Neural progenitor cell (in vitro differentiated cells): ENCODE measurements at regions not wholly inside any gene's neighbourhood (a gene's known extent, or its start where the extent isn't known, plus 50 kb on each side); places are given as distances from the start of the nearest gene placed in this dataset.
A peak's percentile ranks its signal among the peaks of the same experiment; 100 is the strongest.

ENCODE experiments used
- DNase-seq: peaks from one replicate; pipeline ENCODE4 v3.0.0-alpha.2; 2016; ENCODE audit warnings: low spot score
- H2AFZ ChIP-seq: fragments of 200-600 bp; sonication (generic); replicated peaks from 2 replicates; pipeline ENCODE4 v1.6.1; 2016; ENCODE audit warnings: antibody characterized with exemption
- H3F3A ChIP-seq: fragments of 200-600 bp; sonication (generic); 2 replicates; pipeline ENCODE4 v1.6.1; 2016; ENCODE audit warnings: antibody characterized with exemption, low read depth
- H3K27ac ChIP-seq: fragments of 200-600 bp; sonication (generic); 2 replicates; pipeline ENCODE4 v1.5.1; 2016; ENCODE audit warnings: mild to moderate bottlenecking
- H3K27me3 ChIP-seq: fragments of 200-600 bp; sonication (generic); 2 replicates; pipeline ENCODE4 v1.6.1; 2016; ENCODE audit warnings: mild to moderate bottlenecking, moderate library complexity
- H3K36me3 ChIP-seq: fragments of 200-600 bp; sonication (generic); 2 replicates; pipeline ENCODE4 v1.5.1; 2016
- H3K4me1 ChIP-seq: fragments of 200-600 bp; sonication (generic); 2 replicates; pipeline ENCODE4 v1.6.1; 2016; ENCODE audit warnings: mixed run types
- H3K4me2 ChIP-seq: fragments of 200-600 bp; sonication (generic); 2 replicates; pipeline ENCODE4 v1.6.1; 2016
- H3K4me3 ChIP-seq: fragments of 200-600 bp; sonication (generic); 2 replicates; pipeline ENCODE4 v1.5.1; 2016
- H3K79me2 ChIP-seq: fragments of 200-600 bp; sonication (generic); 2 replicates; pipeline ENCODE4 v1.6.1; 2016; ENCODE audit warnings: low read depth
- H3K9ac ChIP-seq: fragments of 200-600 bp; sonication (generic); 2 replicates; pipeline ENCODE4 v1.6.1; 2016
- H3K9me3 ChIP-seq: fragments of 200-600 bp; sonication (generic); 2 replicates; pipeline ENCODE4 v1.5.1; 2016; ENCODE audit warnings: low read depth
- H4K20me1 ChIP-seq: fragments of 200-600 bp; sonication (generic); 2 replicates; pipeline ENCODE4 v1.6.1; 2016; ENCODE audit warnings: low read depth
- H3K27ac Mint-ChIP-seq: 3 replicates; pipeline ENCODE4 v1.8.0; 2021; ENCODE audit warnings: mixed read lengths
- H3K27me3 Mint-ChIP-seq: 2 replicates; pipeline ENCODE4 v1.8.0; 2022; ENCODE audit warnings: low read depth, mild to moderate bottlenecking, inconsistent platforms, moderate library complexity, mixed read lengths; ENCODE audit not compliant: insufficient read depth
- H3K36me3 Mint-ChIP-seq: 3 replicates; pipeline ENCODE4 v1.8.0; 2021; ENCODE audit warnings: mixed read lengths
- H3K4me1 Mint-ChIP-seq: 3 replicates; pipeline ENCODE4 v1.8.0; 2021; ENCODE audit warnings: mixed read lengths
- H3K4me3 Mint-ChIP-seq: 3 replicates; pipeline ENCODE4 v1.8.0; 2021; ENCODE audit warnings: mild to moderate bottlenecking, moderate library complexity, mixed read lengths
- H3K9me3 Mint-ChIP-seq: 3 replicates; pipeline ENCODE4 v1.8.0; 2020; ENCODE audit warnings: mixed read lengths
- EZH2 ChIP-seq: fragments of 200-600 bp; sonication (generic); IDR thresholded peaks from 2 replicates; pipeline ENCODE4 v1.6.1; 2017; ENCODE audit warnings: antibody characterized with exemption, mild to moderate bottlenecking, moderate library complexity
- EZH2phosphoT487 ChIP-seq: fragments of 200-600 bp; sonication (generic); IDR thresholded peaks from 2 replicates; pipeline ENCODE4 v1.6.1; 2017; ENCODE audit warnings: antibody characterized with exemption
- TF ChIP-seq, protein P1 (sequence below): fragments of 200-600 bp; sonication (generic); IDR thresholded peaks from 2 replicates; pipeline ENCODE4 v1.5.1; 2017; ENCODE audit warnings: antibody characterized with exemption, mild to moderate bottlenecking

GRCh38 chr4:52311464-52312125 is 260.5 kb downstream of the SPATA18 start:
- Histone ChIP-seq H3K4me2 (no peak overlapping the region), H4K20me1 (no peaks in the 10 kb centered on the region), H3K9ac (no peak overlapping the region), H3K27me3 (no peaks in the 10 kb centered on the region), H3K4me1 (no peaks in the 10 kb centered on the region), H3K9me3 (no peaks in the 10 kb centered on the region), H3K4me3 (no peak overlapping the region), H3K79me2 (no peaks in the 10 kb centered on the region), H2AFZ (no peak overlapping the region), H3K36me3 (no peaks in the 10 kb centered on the region), H3K27ac (no peak overlapping the region), H3F3A (no peaks in the 10 kb centered on the region)
- Mint-ChIP-seq H3K4me1 (peaks cover 5% of the 10 kb centered on the region), H3K9me3 (no peaks in the 10 kb centered on the region), H3K27me3 (no peaks in the 10 kb centered on the region), H3K4me3 (no peak overlapping the region), H3K27ac (no peak overlapping the region), H3K36me3 (no peaks in the 10 kb centered on the region)
- no peak for DNase-seq
- TF ChIP-seq, protein P1, sequence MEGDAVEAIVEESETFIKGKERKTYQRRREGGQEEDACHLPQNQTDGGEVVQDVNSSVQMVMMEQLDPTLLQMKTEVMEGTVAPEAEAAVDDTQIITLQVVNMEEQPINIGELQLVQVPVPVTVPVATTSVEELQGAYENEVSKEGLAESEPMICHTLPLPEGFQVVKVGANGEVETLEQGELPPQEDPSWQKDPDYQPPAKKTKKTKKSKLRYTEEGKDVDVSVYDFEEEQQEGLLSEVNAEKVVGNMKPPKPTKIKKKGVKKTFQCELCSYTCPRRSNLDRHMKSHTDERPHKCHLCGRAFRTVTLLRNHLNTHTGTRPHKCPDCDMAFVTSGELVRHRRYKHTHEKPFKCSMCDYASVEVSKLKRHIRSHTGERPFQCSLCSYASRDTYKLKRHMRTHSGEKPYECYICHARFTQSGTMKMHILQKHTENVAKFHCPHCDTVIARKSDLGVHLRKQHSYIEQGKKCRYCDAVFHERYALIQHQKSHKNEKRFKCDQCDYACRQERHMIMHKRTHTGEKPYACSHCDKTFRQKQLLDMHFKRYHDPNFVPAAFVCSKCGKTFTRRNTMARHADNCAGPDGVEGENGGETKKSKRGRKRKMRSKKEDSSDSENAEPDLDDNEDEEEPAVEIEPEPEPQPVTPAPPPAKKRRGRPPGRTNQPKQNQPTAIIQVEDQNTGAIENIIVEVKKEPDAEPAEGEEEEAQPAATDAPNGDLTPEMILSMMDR: no peak
- TF ChIP-seq EZH2: no peak
- TF ChIP-seq EZH2phosphoT487: no peak

- no peak overlapping the region for H3K27ac Mint-ChIP-seq
- Histone ChIP-seq H3K4me3 (no peak overlapping the region), H3K9me3 (no peaks in the 10 kb centered on the region), H2AFZ (peak overlapping the region; percentile 30), H3F3A (no peaks in the 10 kb centered on the region), H3K36me3 (no peaks in the 10 kb centered on the region), H3K27me3 (no peaks in the 10 kb centered on the region), H3K4me2 (no peak overlapping the region), H3K79me2 (no peaks in the 10 kb centered on the region), H3K9ac (no peak overlapping the region), H4K20me1 (no peaks in the 10 kb centered on the region), H3K27ac (no peak overlapping the region), H3K4me1 (no peaks in the 10 kb centered on the region)
- H3K4me1 Mint-ChIP-seq: peaks cover 5% of the 10 kb centered on the region
- TF ChIP-seq EZH2 (no peak), EZH2phosphoT487 (no peak)
- TF ChIP-seq, protein P1: no peak
- H3K36me3 Mint-ChIP-seq: no peaks in the 10 kb centered on the region
- no peak overlapping the region for H3K4me3 Mint-ChIP-seq
- no peaks in the 10 kb centered on the region for H3K9me3 Mint-ChIP-seq
- DNase-seq: no peak
- no peaks in the 10 kb centered on the region for H3K27me3 Mint-ChIP-seq
These were observed 261.6 kb downstream of the SPATA18 start for GRCh38 chr4:52312722-52313121.

GRCh38 chr4:52317361-52317879 is 266.3 kb downstream of the SPATA18 start:
- no peak overlapping the region for H3K9ac ChIP-seq
- TF ChIP-seq EZH2phosphoT487 (no peak), EZH2 (no peak)
- TF ChIP-seq, protein P1: no peak
- no peaks in the 10 kb centered on the region for H3K27me3 Mint-ChIP-seq

More at GRCh38 chr4:52317361-52317879, 266.3 kb downstream of the SPATA18 start:
- H2AFZ ChIP-seq: no peak overlapping the region
- no peaks in the 10 kb centered on the region for H3K36me3 Mint-ChIP-seq
- H3F3A ChIP-seq: no peaks in the 10 kb centered on the region
- no peak overlapping the region for H3K4me2 ChIP-seq
- H3K4me1 ChIP-seq: no peaks in the 10 kb centered on the region
- H3K9me3 ChIP-seq: no peaks in the 10 kb centered on the region
- no peak overlapping the region for H3K27ac ChIP-seq
- no peak overlapping the region for H3K27ac Mint-ChIP-seq
- no peak for DNase-seq
- H3K27me3 ChIP-seq: no peaks in the 10 kb centered on the region
- no peaks in the 10 kb centered on the region for H3K79me2 ChIP-seq
- H3K9me3 Mint-ChIP-seq: peaks cover 6% of the 10 kb centered on the region
- H3K4me3 Mint-ChIP-seq: no peak overlapping the region
- H4K20me1 ChIP-seq: no peaks in the 10 kb centered on the region
- no peaks in the 10 kb centered on the region for H3K36me3 ChIP-seq
- peaks cover 5% of the 10 kb centered on the region for H3K4me1 Mint-ChIP-seq
- no peak overlapping the region for H3K4me3 ChIP-seq
